ENCODE measurements at regions not wholly inside any gene's neighbourhood (a gene's known extent, or its start where the extent isn't known, plus 50 kb on each side); places are given as distances from the start of the nearest gene placed in this dataset.

DNA sequence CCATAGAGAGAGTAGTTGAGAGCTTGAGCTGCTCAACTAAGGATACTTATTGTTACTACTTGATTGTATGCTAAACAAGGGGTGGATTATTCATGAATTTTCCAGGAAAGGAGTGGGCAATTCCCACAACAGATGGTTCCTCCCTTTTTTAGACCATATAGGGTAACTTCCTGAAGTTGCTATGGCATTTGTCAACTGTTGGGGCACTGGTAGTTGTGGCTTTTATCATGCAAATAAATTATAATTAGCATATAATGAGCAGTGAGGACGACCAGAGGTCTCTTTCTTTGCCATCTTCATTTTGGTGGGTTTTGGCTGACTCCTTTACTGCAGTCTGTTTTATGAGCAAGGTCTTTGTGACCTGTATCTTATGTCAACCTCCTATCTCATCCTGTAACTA is 1403.5 kb upstream of the PABPC4L start:
- TF ChIP-seq, protein P1, sequence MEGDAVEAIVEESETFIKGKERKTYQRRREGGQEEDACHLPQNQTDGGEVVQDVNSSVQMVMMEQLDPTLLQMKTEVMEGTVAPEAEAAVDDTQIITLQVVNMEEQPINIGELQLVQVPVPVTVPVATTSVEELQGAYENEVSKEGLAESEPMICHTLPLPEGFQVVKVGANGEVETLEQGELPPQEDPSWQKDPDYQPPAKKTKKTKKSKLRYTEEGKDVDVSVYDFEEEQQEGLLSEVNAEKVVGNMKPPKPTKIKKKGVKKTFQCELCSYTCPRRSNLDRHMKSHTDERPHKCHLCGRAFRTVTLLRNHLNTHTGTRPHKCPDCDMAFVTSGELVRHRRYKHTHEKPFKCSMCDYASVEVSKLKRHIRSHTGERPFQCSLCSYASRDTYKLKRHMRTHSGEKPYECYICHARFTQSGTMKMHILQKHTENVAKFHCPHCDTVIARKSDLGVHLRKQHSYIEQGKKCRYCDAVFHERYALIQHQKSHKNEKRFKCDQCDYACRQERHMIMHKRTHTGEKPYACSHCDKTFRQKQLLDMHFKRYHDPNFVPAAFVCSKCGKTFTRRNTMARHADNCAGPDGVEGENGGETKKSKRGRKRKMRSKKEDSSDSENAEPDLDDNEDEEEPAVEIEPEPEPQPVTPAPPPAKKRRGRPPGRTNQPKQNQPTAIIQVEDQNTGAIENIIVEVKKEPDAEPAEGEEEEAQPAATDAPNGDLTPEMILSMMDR (conservative IDR thresholded peaks at IDR 0.05): no peak
- no peak for TF ChIP-seq EZH2 (IDR thresholded peaks at IDR 0.05; ENCODE audit: low read depth)
